H1 (cell line): ENCODE measurements at regions not wholly inside any gene's neighbourhood (a gene's known extent, or its start where the extent isn't known, plus 50 kb on each side); places are given as distances from the start of the nearest gene placed in this dataset.

ENCODE experiments used
- CTCF ChIA-PET: fragments of 300-600 bp; sonication (Branson Sonifier 250); formaldehyde crosslinking; loops from one replicate; lab custom pipeline; 2021; ENCODE audit not compliant: partially characterized antibody; lab: Charles Lee
- POLR2A ChIA-PET: fragments of 300-600 bp; sonication (Branson Sonifier 250); formaldehyde crosslinking; loops from one replicate; lab custom pipeline; 2021; ENCODE audit warnings: inconsistent platforms; ENCODE audit not compliant: partially characterized antibody; lab: Charles Lee
- DNase-seq, 2 experiments: peaks; one replicate each; pipeline versions ENCODE4 v3.0.0 to v3.0.0-alpha.2; 2010 to 2022; ENCODE audit warnings: low spot score in 2 of 2, low read depth in 1 of 2, mixed read lengths in 1 of 2
- FAIRE-seq: peaks from 2 replicates; lab custom pipeline; 2011; peaks lifted over from hg19 to GRCh38; lab: Jason Lieb, UNC
- H2AFZ ChIP-seq: 2 replicates; pipeline ENCODE4 v1.8.1; 2012; ENCODE audit warnings: low read length, inconsistent platforms
- H2AK5ac ChIP-seq: 2 replicates; pipeline ENCODE4 v1.6.1; 2013; ENCODE audit warnings: low read depth, low read length
- H2BK120ac ChIP-seq: replicated peaks from 2 replicates; pipeline ENCODE3; 2013; ENCODE audit warnings: low read depth, low read length, inconsistent platforms
- H2BK12ac ChIP-seq: 2 replicates; pipeline ENCODE4 v1.6.1; 2013; ENCODE audit warnings: low read depth, low read length
- H2BK15ac ChIP-seq: 2 replicates; pipeline ENCODE4 v1.6.1; 2013; ENCODE audit warnings: low read length
- H2BK20ac ChIP-seq: 2 replicates; pipeline ENCODE4 v1.6.1; 2013; ENCODE audit warnings: low read length
- H2BK5ac ChIP-seq: 2 replicates; pipeline ENCODE4 v1.6.1; 2013; ENCODE audit warnings: low read depth, low read length
- H3K14ac ChIP-seq: 2 replicates; pipeline ENCODE4 v1.6.1; 2013; ENCODE audit warnings: inconsistent platforms; ENCODE audit not compliant: insufficient read length
- H3K18ac ChIP-seq: 2 replicates; pipeline ENCODE4 v1.6.1; 2013; ENCODE audit warnings: low read length; ENCODE audit errors: extremely low read depth
- H3K23ac ChIP-seq: 2 replicates; pipeline ENCODE4 v1.6.1; 2013; ENCODE audit warnings: inconsistent platforms; ENCODE audit not compliant: insufficient read length
- H3K23me2 ChIP-seq: 2 replicates; pipeline ENCODE4 v1.6.1; 2013; ENCODE audit warnings: low read depth, low read length
- H3K27ac ChIP-seq: 2 replicates; pipeline ENCODE4 v1.6.1; 2011; ENCODE audit warnings: low read depth, low read length, inconsistent platforms
- H3K27me3 ChIP-seq, 4 experiments: replicated peaks in 1 of 4; 1 replicate in 1 of 4; 2 replicates in 3 of 4; pipeline versions ENCODE4 v1.6.1 to v1.8.1; 2011 to 2013; ENCODE audit warnings: low read length in 3 of 4, mild to moderate bottlenecking in 3 of 4, inconsistent platforms in 2 of 4, mixed read lengths in 2 of 4, moderate library complexity in 1 of 4; ENCODE audit not compliant: control insufficient read depth in 3 of 4, insufficient read depth in 3 of 4; ENCODE audit errors: extremely low read depth in 1 of 4
- H3K36me3 ChIP-seq, 4 experiments: 2 replicates each; pipeline versions ENCODE4 v1.6.1 to v1.8.1; 2011 to 2013; ENCODE audit warnings: mild to moderate bottlenecking in 4 of 4, low read length in 3 of 4, moderate library complexity in 2 of 4, control low read depth in 1 of 4, inconsistent platforms in 1 of 4; ENCODE audit not compliant: insufficient read depth in 4 of 4, control insufficient read depth in 2 of 4
- H3K4ac ChIP-seq: replicated peaks from 2 replicates; pipeline ENCODE3; 2013; ENCODE audit warnings: low read length, low read depth, mixed read lengths, inconsistent platforms; ENCODE audit not compliant: insufficient read length
- H3K4me1 ChIP-seq, 4 experiments: replicated peaks in 1 of 4; 1 replicate in 1 of 4; 2 replicates in 3 of 4; pipeline versions ENCODE4 v1.6.1 to v1.8.1; 2011 to 2013; ENCODE audit warnings: low read length in 3 of 4, inconsistent platforms in 2 of 4, mixed read lengths in 1 of 4; ENCODE audit not compliant: insufficient read depth in 4 of 4, control insufficient read depth in 3 of 4
- H3K4me2 ChIP-seq, 2 experiments: 2 replicates each; pipeline versions ENCODE4 v1.6.1 to v1.8.1; 2011 to 2013; ENCODE audit warnings: low read depth in 2 of 2, low read length in 2 of 2, control low read depth in 1 of 2, inconsistent platforms in 1 of 2, mild to moderate bottlenecking in 1 of 2; ENCODE audit not compliant: insufficient read depth in 1 of 2
- H3K4me3 ChIP-seq, 4 experiments: fragments of 200-600, 300-600 bp in 1 of 4; sonication (generic), shearing (Covaris generic), sonication (Bioruptor Twin) in 1 of 4; 2 replicates each; pipeline versions ENCODE4 v1.5.1 to v1.8.1; 2011 to 2016; ENCODE audit warnings: low read length in 4 of 4, low read depth in 3 of 4, control low read depth in 2 of 4, inconsistent platforms in 2 of 4, mild to moderate bottlenecking in 2 of 4, mixed read lengths in 1 of 4, moderate library complexity in 1 of 4; ENCODE audit not compliant: insufficient read depth in 2 of 4; ENCODE audit errors: extremely low read depth in 1 of 4
- H3K56ac ChIP-seq: replicated peaks from 2 replicates; pipeline ENCODE3; 2013; ENCODE audit warnings: low read depth, mild to moderate bottlenecking, mixed read lengths, low read length, inconsistent platforms; ENCODE audit not compliant: insufficient read length
- H3K79me1 ChIP-seq: 2 replicates; pipeline ENCODE4 v1.6.1; 2013; ENCODE audit warnings: low read depth, low read length, control low read depth
- H3K79me2 ChIP-seq, 2 experiments: 2 replicates each; pipeline versions ENCODE4 v1.6.1 to v1.8.1; 2012 to 2013; ENCODE audit warnings: low read length in 2 of 2, mild to moderate bottlenecking in 2 of 2, inconsistent platforms in 1 of 2; ENCODE audit not compliant: insufficient read depth in 2 of 2, control insufficient read depth in 1 of 2
- H3K9ac ChIP-seq, 4 experiments: replicated peaks in 1 of 4; 1 replicate in 1 of 4; 2 replicates in 3 of 4; pipeline versions ENCODE4 v1.6.1 to v1.8.1; 2011 to 2013; ENCODE audit warnings: low read depth in 3 of 4, low read length in 3 of 4, control low read depth in 2 of 4, mild to moderate bottlenecking in 2 of 4, moderate library complexity in 2 of 4, inconsistent platforms in 1 of 4; ENCODE audit errors: extremely low read depth in 1 of 4
- H3K9me3 ChIP-seq, 2 experiments: 2 replicates each; pipeline versions ENCODE4 v1.6.1 to v1.8.1; 2012 to 2013; ENCODE audit warnings: mild to moderate bottlenecking in 2 of 2, moderate library complexity in 2 of 2, control low read depth in 1 of 2, inconsistent platforms in 1 of 2, low read depth in 1 of 2, low read length in 1 of 2, mixed read lengths in 1 of 2; ENCODE audit not compliant: insufficient read depth in 2 of 2
- H4K20me1 ChIP-seq, 2 experiments: replicated peaks in 1 of 2; 2 replicates each; pipeline versions ENCODE3 to v1.8.1; 2011 to 2013; ENCODE audit warnings: inconsistent platforms in 2 of 2, low read length in 2 of 2, mild to moderate bottlenecking in 1 of 2; ENCODE audit not compliant: insufficient read depth in 2 of 2, control insufficient read depth in 1 of 2
- H4K5ac ChIP-seq: 2 replicates; pipeline ENCODE4 v1.6.1; 2013; ENCODE audit warnings: low read length, low read depth, mixed read lengths, inconsistent platforms; ENCODE audit not compliant: insufficient read length
- H4K8ac ChIP-seq: 2 replicates; pipeline ENCODE4 v1.8.0; 2013; ENCODE audit warnings: mild to moderate bottlenecking, moderate library complexity, low read length, inconsistent platforms; ENCODE audit not compliant: insufficient read depth; ENCODE audit errors: extremely low read depth
- H4K91ac ChIP-seq: replicated peaks from 2 replicates; pipeline ENCODE3; 2013; ENCODE audit warnings: low read length, mixed read lengths, inconsistent platforms; ENCODE audit not compliant: insufficient read length
- CEBPB ChIP-seq: IDR thresholded peaks from 2 replicates; pipeline ENCODE4 v1.6.1; 2012; ENCODE audit warnings: low read depth, low read length
- JUND ChIP-seq: IDR thresholded peaks from 2 replicates; pipeline ENCODE4 v1.6.1; 2011; ENCODE audit warnings: mild to moderate bottlenecking, improper control_type of control experiment, low read length
- KDM5A ChIP-seq: fragments of 200-600 bp; IDR thresholded peaks from 2 replicates; pipeline ENCODE4 v1.7.1; 2012; ENCODE audit warnings: mild to moderate bottlenecking, low read length, inconsistent platforms, mixed read lengths
- WGBS, 2 experiments: shearing (Covaris generic) in 1 of 2; methylation state at CpG; one replicate each; pipeline versions ENCODE4 v1.1.6 to v1.1.7; 2013 to 2015; ENCODE audit warnings: low lambda C conversion rate in 2 of 2, mixed read lengths in 2 of 2, inconsistent platforms in 1 of 2, low coverage in 1 of 2, missing lambda C conversion rate in 1 of 2; ENCODE audit not compliant: insufficient replicate concordance in 2 of 2, insufficient coverage in 1 of 2, insufficient read length in 1 of 2; ENCODE audit errors: extremely low coverage in 1 of 2, missing lambda C conversion rate in 1 of 2; 5-methylcytosine and 5-hydroxymethylcytosine counted together

DNA sequence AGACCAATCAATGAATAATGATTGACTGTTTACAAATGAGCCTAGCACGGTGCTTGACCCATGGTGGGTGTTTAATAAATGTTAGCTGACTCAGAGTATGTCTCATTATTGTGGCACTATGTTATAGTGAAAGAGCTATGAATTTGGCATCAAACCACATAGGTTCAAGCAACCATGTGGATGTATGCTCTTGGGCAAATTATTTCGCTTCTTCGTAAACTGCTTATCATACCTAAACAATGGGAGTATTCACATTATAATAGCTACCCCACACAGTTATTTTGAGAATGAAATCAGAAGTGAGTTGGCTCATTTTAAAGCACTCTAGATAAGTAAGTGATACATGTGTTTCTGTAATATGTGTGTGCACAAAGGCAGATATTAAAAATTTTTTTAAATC lies 118.7 kb upstream of the HSD17B12 start:
- H4K5ac ChIP-seq = no peak overlapping the region
- H3K14ac ChIP-seq = no peak overlapping the region
- no peak overlapping the region for H2BK20ac ChIP-seq
- H3K18ac ChIP-seq = no peak overlapping the region
- no peak overlapping the region for H2BK120ac ChIP-seq
- no peak overlapping the region for H4K91ac ChIP-seq
- H2BK15ac ChIP-seq = no peak overlapping the region
- H4K20me1 ChIP-seq = no peaks in the 10 kb centered on the region
- WGBS, 2 experiments = 83% methylated on average over 3 of the region's 3 CpGs; no CpG with 5 or more reads in 1 of the 2 experiments
- H2BK12ac ChIP-seq = no peak overlapping the region
- peaks cover 10% of the 10 kb centered on the region for H3K23me2 ChIP-seq
- peaks cover 5 to 23% (median 11%) of the 10 kb centered on the region in 4 experiments; a peak in 6 of 7 replicates for H3K4me1 ChIP-seq
- H3K4me3 ChIP-seq = no peak overlapping the region
- H2AK5ac ChIP-seq = no peak overlapping the region
- no peak for FAIRE-seq
- H3K27ac ChIP-seq = no peak overlapping the region
- TF ChIP-seq JUND = no peak
- no peak for TF ChIP-seq KDM5A
- no peak for TF ChIP-seq CEBPB
- TF ChIP-seq, all 59 proteins: peak for 0
- H3K27me3 ChIP-seq = peaks cover 2 to 6% (median 3%) of the 10 kb centered on the region in 4 experiments; a peak in 3 of 7 replicates
- no peaks in the 10 kb centered on the region for H3K36me3 ChIP-seq
- no peak overlapping the region for H3K56ac ChIP-seq
- no peaks in the 10 kb centered on the region for H3K79me2 ChIP-seq
- H3K9me3 ChIP-seq = no peaks in the 10 kb centered on the region
- no peaks in the 10 kb centered on the region for H3K79me1 ChIP-seq
- no peak overlapping the region for H2AFZ ChIP-seq
- H2BK5ac ChIP-seq = no peak overlapping the region
- no peak overlapping the region for H3K4ac ChIP-seq
- ChIA-PET POLR2A (interaction anchor here (1.4 kb wide), 1 partner anchor 82 kb away, joined by 6 read pairs; no protein-coding TSS in a partner anchor), CTCF (interaction anchor here (1.0 to 34.3 kb wide), 5 partner anchors 10 to 50 kb away, joined by 3 to 1064 read pairs (median 7); no protein-coding TSS in a partner anchor)
- no peak overlapping the region for H3K4me2 ChIP-seq
- no peak overlapping the region for H4K8ac ChIP-seq
- no peak overlapping the region for H3K23ac ChIP-seq
- no peak for DNase-seq
- H3K9ac ChIP-seq = no peak overlapping the region
